Activated CD4-positive, alpha-beta T cell treated with anti-CD3 and anti-CD28 coated beads, Interleukin-2, amount 50 U/mL, for 24 hours (primary cell): ENCODE measurements at regions not wholly inside any gene's neighbourhood (a gene's known extent, or its start where the extent isn't known, plus 50 kb on each side); places are given as distances from the start of the nearest gene placed in this dataset.
"Not testable (repeated sequence)": the region's sequence is repeated elsewhere in the genome, so short reads cannot be mapped to it uniquely, and the experiment has no call there.

ENCODE experiments used
- DNase-seq, 2 donors: peaks; one replicate each; pipeline ENCODE4 v3.0.0-alpha.2; 2020; ENCODE audit warnings: low read depth in 1 of 2, low spot score in 1 of 2

GRCh38 chr2:81529944-81530343 lies 1225.4 kb upstream of the LRRTM1 start:
- DNase-seq: no peak

GRCh38 chr2:81528852-81529480 lies 1224.4 kb upstream of the LRRTM1 start:
- no peak for DNase-seq

GRCh38 chr2:81523344-81523743 lies 1218.8 kb upstream of the LRRTM1 start:
- DNase-seq: no peak

GRCh38 chr2:81513328-81513727 lies 1208.8 kb upstream of the LRRTM1 start:
- no peak for DNase-seq

- DNase-seq: no peak
Measured at GRCh38 chr2:81505586-81505985, 1201.0 kb upstream of the LRRTM1 start.

- no peak for DNase-seq
Measured at GRCh38 chr2:81495556-81495955, 1191.0 kb upstream of the LRRTM1 start.

GRCh38 chr2:81483254-81483653 lies 1178.7 kb upstream of the LRRTM1 start:
- no peak for DNase-seq

- no peak for DNase-seq
Measured at GRCh38 chr2:81481994-81482368, 1177.4 kb upstream of the LRRTM1 start.

GRCh38 chr2:81481242-81481993 lies 1176.9 kb upstream of the LRRTM1 start:
- DNase-seq: no peak

- DNase-seq: no peak
Measured at GRCh38 chr2:81467096-81467495, 1162.5 kb upstream of the LRRTM1 start.

- DNase-seq: no peak
Measured at GRCh38 chr2:81462420-81462819, 1157.9 kb upstream of the LRRTM1 start.

- DNase-seq: no peak
Measured at GRCh38 chr2:81445176-81445575, 1140.6 kb upstream of the LRRTM1 start.

GRCh38 chr2:81437456-81438000 lies 1133.0 kb upstream of the LRRTM1 start:
- DNase-seq: no peak

GRCh38 chr2:81436256-81436655 lies 1131.7 kb upstream of the LRRTM1 start:
- no peak for DNase-seq

- no peak for DNase-seq
Measured at GRCh38 chr2:81412681-81413080, 1108.1 kb upstream of the LRRTM1 start.

GRCh38 chr2:81403508-81403907 lies 1099.0 kb upstream of the LRRTM1 start:
- DNase-seq: no peak

- DNase-seq: no peak
Measured at GRCh38 chr2:81396417-81397019, 1092.0 kb upstream of the LRRTM1 start.

GRCh38 chr2:81395746-81396145 lies 1091.2 kb upstream of the LRRTM1 start:
- no peak for DNase-seq

- DNase-seq: no peak
Measured at GRCh38 chr2:81389203-81389602, 1084.7 kb upstream of the LRRTM1 start.

GRCh38 chr2:81363800-81364199 lies 1059.2 kb upstream of the LRRTM1 start:
- no peak for DNase-seq

GRCh38 chr2:81362468-81362867 lies 1057.9 kb upstream of the LRRTM1 start:
- DNase-seq: not testable (repeated sequence)

GRCh38 chr2:81355436-81355835 lies 1050.9 kb upstream of the LRRTM1 start:
- DNase-seq: no peak
